Nephron (organoid): ENCODE measurements at regions not wholly inside any gene's neighbourhood (a gene's known extent, or its start where the extent isn't known, plus 50 kb on each side); places are given as distances from the start of the nearest gene placed in this dataset.

Experiments used
- H3K27ac Mint-ChIP-seq, 3 experiments: 2 replicates each; pipeline ENCODE4 v1.8.0; 2020; ENCODE audit warnings: mixed read lengths in 3 of 3, mild to moderate bottlenecking in 2 of 3, moderate library complexity in 1 of 3
- H3K27me3 Mint-ChIP-seq: 2 replicates; pipeline ENCODE4 v1.8.0; 2021; ENCODE audit warnings: low read depth, mild to moderate bottlenecking, moderate library complexity, mixed read lengths
- H3K36me3 Mint-ChIP-seq: 2 replicates; pipeline ENCODE4 v1.8.0; 2020; ENCODE audit warnings: low read depth, mixed read lengths
- H3K4me1 Mint-ChIP-seq: 2 replicates; pipeline ENCODE4 v1.8.0; 2020; ENCODE audit warnings: mixed read lengths
- H3K4me3 Mint-ChIP-seq, 3 experiments: 2 replicates each; pipeline ENCODE4 v1.8.0; 2020; ENCODE audit warnings: mild to moderate bottlenecking in 3 of 3, mixed read lengths in 3 of 3, moderate library complexity in 2 of 3
- H3K9me3 Mint-ChIP-seq: 2 replicates; pipeline ENCODE4 v1.8.0; 2020; ENCODE audit warnings: mixed read lengths
- TF ChIP-seq, protein P1 (sequence below), 3 experiments: fragments of 200-600 bp; sonication (generic); IDR thresholded peaks; one replicate each; pipeline ENCODE4 v1.5.0; 2021; ENCODE audit warnings: antibody characterized with exemption in 3 of 3; ENCODE audit not compliant: unreplicated experiment in 3 of 3

DNA sequence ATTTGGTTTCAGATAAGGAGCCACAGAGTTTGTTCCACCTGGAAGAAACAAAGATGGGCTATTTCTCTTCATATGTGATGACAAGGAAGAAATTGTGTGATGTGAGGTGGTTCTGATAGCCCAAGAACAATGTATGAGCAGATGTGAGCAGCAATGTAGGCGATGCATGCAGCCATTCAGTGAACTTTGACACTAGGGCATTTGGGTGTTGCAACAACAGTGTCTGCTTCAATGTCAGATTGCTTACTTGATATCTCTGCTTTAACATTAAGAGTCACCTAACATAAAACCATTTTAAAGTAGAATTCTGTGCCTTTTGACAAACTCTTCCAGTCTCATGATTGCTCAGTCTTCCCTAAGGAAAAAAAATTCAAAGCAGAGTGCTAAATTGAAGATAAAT lies 865.4 kb downstream of the SLITRK6 start:
- no peaks in the 10 kb centered on the region for H3K9me3 Mint-ChIP-seq
- no peak overlapping the region for H3K4me3 Mint-ChIP-seq
- no peaks in the 10 kb centered on the region for H3K27me3 Mint-ChIP-seq
- H3K27ac Mint-ChIP-seq, result no peak overlapping the region
- H3K4me1 Mint-ChIP-seq, result peaks cover 8% of the 10 kb centered on the region
- TF ChIP-seq, protein P1, sequence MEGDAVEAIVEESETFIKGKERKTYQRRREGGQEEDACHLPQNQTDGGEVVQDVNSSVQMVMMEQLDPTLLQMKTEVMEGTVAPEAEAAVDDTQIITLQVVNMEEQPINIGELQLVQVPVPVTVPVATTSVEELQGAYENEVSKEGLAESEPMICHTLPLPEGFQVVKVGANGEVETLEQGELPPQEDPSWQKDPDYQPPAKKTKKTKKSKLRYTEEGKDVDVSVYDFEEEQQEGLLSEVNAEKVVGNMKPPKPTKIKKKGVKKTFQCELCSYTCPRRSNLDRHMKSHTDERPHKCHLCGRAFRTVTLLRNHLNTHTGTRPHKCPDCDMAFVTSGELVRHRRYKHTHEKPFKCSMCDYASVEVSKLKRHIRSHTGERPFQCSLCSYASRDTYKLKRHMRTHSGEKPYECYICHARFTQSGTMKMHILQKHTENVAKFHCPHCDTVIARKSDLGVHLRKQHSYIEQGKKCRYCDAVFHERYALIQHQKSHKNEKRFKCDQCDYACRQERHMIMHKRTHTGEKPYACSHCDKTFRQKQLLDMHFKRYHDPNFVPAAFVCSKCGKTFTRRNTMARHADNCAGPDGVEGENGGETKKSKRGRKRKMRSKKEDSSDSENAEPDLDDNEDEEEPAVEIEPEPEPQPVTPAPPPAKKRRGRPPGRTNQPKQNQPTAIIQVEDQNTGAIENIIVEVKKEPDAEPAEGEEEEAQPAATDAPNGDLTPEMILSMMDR (IDR thresholded peaks at IDR 0.05; ENCODE audit: unreplicated experiment in 3 of 3), result no peak
- H3K36me3 Mint-ChIP-seq, result no peaks in the 10 kb centered on the region

DNA sequence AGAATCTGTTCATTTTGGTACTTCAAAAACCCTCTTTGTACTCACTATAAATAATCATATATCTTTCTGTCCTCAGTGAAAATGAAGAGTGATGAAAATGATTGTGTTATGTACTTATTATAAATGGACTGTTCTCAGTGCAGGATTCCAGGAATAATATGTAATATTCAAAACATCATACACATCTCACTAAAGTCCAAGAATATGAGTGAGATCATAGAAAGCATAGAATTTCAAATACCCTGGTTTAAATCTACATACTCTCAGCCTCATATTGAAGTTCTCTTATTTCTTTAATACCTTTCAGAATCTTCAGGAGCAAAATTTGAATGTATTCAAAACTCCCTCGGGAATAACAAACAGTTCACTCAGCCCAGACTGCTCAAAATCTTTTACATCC lies 868.0 kb downstream of the SLITRK6 start:
- Mint-ChIP-seq H3K27me3 (no peaks in the 10 kb centered on the region), H3K4me3 (no peak overlapping the region), H3K9me3 (no peaks in the 10 kb centered on the region), H3K4me1 (peaks cover 8% of the 10 kb centered on the region), H3K27ac (peak overlapping the region in 1 of 3 experiments; percentile 1), H3K36me3 (no peaks in the 10 kb centered on the region)
- TF ChIP-seq, protein P1 (IDR thresholded peaks at IDR 0.05; ENCODE audit: unreplicated experiment in 3 of 3), result no peak

DNA sequence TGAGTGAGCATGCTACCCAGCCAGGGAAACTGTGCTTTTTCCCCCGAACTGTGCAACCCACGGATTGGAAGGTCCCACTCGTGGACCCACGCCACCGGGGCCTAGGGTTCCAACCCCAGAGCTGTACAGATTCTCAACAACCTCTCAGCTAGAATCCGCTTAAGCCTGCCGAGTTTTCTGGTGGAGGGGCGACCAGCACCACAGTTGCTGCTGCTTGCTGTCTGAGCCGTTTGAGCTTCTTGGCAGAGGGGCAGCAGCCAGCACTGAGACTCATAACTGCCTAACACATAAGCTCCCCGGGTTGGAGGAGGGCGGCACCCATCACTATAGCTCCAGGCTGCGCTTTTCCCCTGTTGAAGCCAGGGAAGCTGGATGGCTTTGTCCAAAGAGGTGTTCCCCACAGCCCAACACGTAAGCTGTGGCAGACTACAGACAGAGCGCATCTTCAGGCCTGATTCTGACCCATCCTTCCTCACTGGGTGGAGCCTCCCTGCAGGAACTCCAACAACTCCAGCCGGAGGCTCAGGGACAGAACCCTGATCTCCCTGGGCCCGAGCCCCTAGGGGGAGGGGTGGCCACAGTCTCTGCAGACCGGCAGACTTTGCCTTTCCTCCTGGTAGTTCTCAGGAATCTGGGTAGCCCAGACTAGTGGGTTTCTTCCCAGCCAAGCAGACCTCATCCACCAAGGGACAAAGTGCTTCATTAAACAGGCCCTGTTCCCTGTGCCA lies 871.6 kb downstream of the SLITRK6 start:
- H3K27ac Mint-ChIP-seq, result no peak overlapping the region
- TF ChIP-seq, protein P1 (IDR thresholded peaks at IDR 0.05; ENCODE audit: unreplicated experiment in 3 of 3), result no peak
- no peaks in the 10 kb centered on the region for H3K9me3 Mint-ChIP-seq
- H3K4me1 Mint-ChIP-seq, result peaks cover 8% of the 10 kb centered on the region
- no peak overlapping the region for H3K4me3 Mint-ChIP-seq
- no peaks in the 10 kb centered on the region for H3K27me3 Mint-ChIP-seq
- no peaks in the 10 kb centered on the region for H3K36me3 Mint-ChIP-seq

DNA sequence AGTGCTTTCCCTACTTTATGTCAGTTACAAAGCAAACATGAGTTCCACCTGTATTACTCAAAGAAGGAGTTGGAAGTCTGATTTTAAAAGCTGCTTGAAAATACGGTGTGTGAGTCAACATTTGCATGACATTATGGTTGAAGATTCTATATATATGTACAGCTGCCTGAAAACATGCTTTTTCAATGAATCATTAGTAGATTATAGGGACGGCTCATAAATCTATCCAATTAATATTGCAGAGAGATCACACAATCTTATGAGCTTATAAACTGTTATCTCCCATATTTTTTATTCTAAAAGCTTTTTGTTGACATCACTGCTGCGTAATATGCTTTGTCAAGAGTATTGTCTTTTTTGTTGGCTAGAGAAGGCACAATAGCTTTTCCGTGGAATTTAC lies 873.8 kb downstream of the SLITRK6 start:
- H3K4me3 Mint-ChIP-seq, result no peak overlapping the region
- no peak overlapping the region for H3K27ac Mint-ChIP-seq
- no peaks in the 10 kb centered on the region for H3K4me1 Mint-ChIP-seq
- H3K36me3 Mint-ChIP-seq, result no peaks in the 10 kb centered on the region
- H3K27me3 Mint-ChIP-seq, result no peaks in the 10 kb centered on the region
- TF ChIP-seq, protein P1 (IDR thresholded peaks at IDR 0.05; ENCODE audit: unreplicated experiment in 3 of 3), result no peak
- no peaks in the 10 kb centered on the region for H3K9me3 Mint-ChIP-seq

DNA sequence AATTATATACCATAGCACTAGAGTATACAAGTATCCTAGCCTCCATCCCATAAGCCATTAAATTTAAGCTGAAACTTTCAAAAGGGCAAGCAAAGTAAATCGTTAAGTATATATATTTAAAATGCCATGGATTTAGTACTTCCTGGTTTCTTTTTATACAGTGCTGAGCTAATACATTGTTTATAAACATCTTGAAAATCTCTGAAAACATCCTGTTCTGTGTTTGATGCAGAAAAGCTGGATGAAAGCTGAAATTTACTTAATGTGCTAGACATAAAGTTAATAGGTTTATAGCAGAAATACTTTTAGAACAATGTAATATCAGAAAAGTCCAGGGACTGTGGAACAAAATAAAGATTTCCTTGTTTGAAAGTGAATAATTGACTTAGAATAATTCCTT lies 875.4 kb downstream of the SLITRK6 start:
- no peaks in the 10 kb centered on the region for H3K4me1 Mint-ChIP-seq
- H3K4me3 Mint-ChIP-seq, result no peak overlapping the region
- TF ChIP-seq, protein P1 (IDR thresholded peaks at IDR 0.05; ENCODE audit: unreplicated experiment in 3 of 3), result no peak
- H3K36me3 Mint-ChIP-seq, result no peaks in the 10 kb centered on the region
- no peaks in the 10 kb centered on the region for H3K9me3 Mint-ChIP-seq
- H3K27me3 Mint-ChIP-seq, result no peaks in the 10 kb centered on the region
- H3K27ac Mint-ChIP-seq, result peak overlapping the region; percentile 2 to 58 (median 57)

DNA sequence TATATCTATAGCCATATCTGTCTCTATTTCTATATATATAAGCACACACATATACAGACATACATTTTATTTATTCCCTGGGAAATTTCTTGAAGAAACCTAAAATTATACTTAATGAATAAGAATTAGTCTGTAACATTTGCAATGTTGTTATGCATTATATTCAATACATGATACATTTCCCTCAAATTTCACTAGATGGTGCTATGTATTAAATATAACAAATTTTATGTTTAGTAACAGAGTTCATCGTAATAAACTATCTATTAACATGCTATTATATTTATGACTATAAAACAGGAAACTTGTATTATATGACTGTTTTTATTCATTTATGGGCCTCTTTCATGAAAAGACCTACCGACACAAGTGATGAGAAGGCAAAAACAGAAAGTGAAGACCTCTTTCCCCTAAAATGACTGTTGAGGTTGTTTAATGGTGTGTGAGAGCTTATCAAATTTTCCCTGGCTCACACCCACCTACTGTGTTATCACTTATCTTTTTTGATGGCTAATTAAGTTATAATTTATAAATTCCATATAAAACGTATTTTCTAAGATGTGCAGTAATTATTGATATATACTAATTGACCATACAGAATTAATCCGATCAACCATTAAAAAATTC lies 881.9 kb downstream of the SLITRK6 start:
- Mint-ChIP-seq H3K4me3 (no peak overlapping the region), H3K27ac (peak overlapping the region in 1 of 3 experiments; percentile 74), H3K36me3 (no peaks in the 10 kb centered on the region), H3K9me3 (peaks cover 2% of the 10 kb centered on the region), H3K4me1 (peaks cover 5% of the 10 kb centered on the region), H3K27me3 (no peaks in the 10 kb centered on the region)
- TF ChIP-seq, protein P1 (IDR thresholded peaks at IDR 0.05; ENCODE audit: unreplicated experiment in 3 of 3), result peak; percentile 45 to 81 (median 53)
